ENCODE measurements at regions not wholly inside any gene's neighbourhood (a gene's known extent, or its start where the extent isn't known, plus 50 kb on each side); places are given as distances from the start of the nearest gene placed in this dataset.

- DNase-seq, result no peak
These were observed 51.2 kb upstream of the PCBD1 start for GRCh38 chr10:70939441-70940003.

DNA sequence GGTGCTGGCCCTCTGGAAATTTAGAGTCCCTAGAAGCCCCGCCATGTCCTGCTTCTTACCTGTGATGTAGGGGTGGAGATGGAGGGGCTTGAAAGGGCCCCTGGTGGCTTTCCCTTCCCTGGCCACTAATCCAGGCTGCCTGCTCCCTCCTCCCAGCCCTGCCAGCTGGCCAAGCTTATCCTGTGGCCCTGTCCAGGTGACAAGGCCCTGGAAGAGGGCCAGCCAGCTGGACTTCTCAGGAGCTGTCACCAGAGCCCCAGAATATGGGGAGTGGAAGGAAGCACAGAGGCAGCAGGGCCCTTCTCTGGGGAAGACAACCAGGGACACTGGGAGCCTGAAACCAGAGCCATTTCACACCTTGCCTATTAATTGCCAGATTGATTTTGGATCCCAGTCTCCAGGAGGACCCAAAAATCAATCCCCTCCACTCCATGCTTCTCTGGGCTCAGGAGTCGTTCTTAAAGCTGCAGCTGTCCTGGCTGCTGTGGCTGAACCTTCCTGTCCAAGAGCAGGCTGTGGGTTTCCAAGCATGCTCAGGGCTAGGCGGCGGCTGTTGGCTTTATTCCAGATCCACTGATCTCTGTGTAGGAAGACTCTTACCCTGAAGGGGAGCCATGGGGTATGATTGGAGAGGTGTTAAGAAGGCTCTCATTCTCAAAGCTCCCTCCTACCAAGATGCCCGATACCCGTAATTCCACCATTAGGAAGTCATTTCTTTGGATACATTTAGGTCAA is 52.6 kb upstream of the PCBD1 start:
- DNase-seq, result no peak

DNA sequence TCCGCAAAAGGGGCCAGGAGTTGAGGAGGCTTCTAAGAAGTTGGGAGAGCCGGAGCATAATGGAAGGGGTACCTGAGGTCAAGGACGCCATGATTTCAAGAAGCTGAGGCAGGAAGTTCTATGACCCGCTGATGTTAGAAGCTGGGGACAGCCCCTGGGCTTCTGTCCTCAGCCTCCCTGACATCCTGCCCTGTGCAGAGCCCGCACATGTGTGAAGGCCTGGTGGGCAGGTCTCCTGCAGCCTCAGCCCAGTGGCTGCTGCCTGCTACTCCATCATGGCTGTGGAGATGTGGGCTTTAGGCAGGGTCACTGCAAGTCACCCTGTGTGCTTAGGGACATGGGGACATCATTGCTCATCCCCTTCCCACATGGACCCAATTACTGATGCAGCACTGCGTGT is 53.8 kb upstream of the PCBD1 start:
- DNase-seq, result no peak

DNA sequence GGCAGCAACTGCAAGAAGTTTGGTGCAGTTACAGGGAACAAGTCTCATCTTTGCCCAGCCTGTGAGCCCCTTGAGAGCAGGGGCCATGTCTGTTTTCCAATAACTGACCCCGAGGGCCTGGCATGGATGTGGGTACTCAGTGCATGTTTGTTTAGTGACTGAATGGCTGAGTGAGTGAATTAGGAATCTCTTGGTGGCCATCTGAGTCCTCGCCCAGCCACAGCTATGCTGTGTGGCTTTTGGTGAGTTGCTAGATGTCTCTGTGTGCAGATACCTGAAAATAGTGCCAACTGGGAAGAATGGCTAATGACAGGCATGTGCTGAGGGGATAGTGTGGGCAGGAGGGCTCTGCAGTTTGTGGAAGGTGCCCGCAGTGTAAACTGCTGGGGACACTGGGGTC is 54.4 kb upstream of the PCBD1 start:
- no peak for DNase-seq

- no peak for DNase-seq
These were observed 54.9 kb upstream of the PCBD1 start for GRCh38 chr10:70943249-70943648.

DNA sequence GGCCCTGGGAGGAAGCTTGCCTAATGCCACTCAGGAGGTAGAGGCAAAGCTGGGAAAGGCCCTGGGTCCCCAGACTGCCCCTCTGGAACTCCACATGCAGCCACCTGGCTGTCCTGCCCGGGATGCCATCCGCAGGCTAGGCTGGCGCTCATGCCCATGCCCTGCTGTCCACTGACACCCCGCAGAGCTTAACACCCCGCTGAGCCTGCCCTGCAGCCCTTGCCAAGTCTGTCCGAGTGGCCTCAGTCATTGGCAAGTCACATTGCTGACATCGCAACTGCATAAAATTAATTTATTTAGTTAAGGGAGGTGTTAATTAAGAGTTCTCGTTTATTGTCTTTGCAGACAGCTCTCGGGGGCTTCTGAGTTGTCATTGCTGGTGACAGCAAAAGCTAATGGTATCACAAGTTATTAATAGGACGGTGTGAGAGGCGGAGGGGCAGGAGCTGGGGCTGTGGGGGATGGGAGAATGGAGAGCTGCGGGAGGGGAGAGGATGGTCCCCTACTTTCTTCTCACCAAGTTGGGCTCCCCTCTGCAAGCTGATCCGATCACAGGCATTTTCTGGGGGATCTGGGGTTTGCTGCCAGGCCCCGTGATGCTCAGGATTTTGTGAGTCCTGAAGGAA is 55.6 kb upstream of the PCBD1 start:
- DNase-seq, result no peak

DNA sequence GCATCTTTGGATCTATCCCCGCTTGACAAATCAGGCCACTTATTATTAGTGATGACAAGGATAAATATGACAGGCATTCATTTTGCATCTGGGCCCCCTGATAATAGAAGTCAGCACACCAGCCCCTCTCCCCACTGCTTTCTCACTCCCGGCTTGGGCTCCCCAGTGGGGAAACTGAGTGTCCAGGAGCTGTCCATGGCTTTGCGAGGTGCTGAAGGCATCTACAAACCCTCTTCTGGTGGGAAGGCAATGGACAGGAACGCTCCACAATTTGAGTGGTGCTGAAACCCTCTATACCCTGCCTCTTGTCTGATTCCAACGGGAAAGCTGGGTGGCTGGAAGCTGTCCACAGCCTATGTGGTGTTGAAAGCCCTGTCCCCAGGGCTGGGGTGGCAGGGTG is 61.7 kb upstream of the PCBD1 start:
- no peak for DNase-seq

GRCh38 chr10:70950801-70951200 is 62.4 kb upstream of the PCBD1 start:
- DNase-seq, result no peak

DNA sequence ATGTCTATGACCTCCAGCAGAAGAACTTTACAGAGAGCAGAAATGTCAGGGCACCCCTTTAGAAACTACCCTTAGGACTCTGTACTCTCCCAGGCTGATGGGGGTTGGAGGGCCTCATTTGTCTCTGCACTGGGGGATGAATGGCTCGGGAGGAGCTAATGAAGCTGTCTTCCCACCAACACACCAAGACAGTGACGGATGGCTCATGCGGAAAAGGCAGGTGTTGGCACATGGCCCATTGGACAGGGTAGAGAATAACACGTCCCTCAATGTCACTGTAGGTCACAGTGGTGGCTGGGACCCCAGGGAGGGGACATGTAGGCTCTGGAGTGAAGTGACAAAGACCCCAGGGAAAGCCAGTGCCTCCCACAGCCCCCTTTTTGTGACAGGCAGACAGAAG is 64.0 kb upstream of the PCBD1 start:
- no peak for DNase-seq

- DNase-seq, result no peak
These were observed 64.6 kb upstream of the PCBD1 start for GRCh38 chr10:70952921-70953320.

- no peak for DNase-seq
These were observed 66.2 kb upstream of the PCBD1 start for GRCh38 chr10:70954381-70955176.

DNA sequence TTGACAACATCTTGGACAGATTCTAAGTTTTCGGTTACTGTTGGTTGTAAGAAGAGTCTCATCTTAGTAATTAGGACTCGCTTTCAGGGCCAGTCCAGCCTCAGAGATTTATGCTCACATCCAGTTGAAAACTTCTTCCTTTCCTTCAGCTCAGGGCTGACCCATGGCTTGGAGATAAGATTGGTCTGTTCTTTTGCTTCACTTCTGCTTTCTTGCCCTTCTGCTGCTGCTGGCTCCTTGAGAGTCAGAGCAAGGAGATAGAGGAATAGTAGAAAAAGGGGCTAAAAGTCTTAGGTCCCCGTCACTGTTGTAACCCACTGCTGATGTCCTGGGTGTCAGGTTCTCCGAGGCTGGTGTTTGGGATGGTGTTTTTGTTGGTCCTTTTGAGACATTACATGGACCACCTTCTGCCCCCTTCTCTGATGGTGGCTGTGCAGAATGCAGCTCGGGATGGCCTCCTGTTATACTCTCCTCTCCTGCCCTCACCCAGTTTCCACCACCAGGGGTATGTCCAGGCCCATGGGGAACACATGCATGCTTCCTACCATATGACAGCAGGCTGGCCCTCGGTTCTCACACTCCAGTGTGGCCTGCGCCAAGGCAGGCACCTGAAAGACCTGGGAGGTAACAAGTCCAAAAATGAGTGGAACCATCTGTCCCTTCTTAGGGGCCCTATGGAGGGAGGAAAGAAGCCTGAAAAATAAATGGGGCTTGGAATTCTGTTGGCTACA is 67.8 kb upstream of the PCBD1 start:
- no peak for DNase-seq

- DNase-seq, result no peak
These were observed 70.0 kb upstream of the PCBD1 start for GRCh38 chr10:70958396-70958795.

DNA sequence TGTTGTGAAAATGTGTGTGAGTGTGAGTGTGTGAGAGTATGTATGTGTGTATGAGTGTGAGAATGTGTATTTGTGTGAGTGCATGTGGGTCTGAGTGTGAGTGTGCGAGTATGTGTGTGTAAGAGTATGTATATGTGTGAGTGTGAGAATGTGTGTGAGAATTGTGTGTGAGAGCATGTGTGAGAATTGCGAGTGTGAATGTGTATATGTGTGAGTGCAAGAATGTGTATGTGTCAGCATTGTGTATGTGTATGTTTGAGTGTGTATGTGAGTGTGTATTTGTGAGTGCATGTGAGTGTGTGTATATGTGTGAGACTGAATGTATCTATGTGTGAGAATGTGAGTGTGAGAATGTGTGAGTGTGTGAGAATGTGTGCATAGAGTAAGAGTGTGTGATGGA is 72.0 kb upstream of the PCBD1 start:
- no peak for DNase-seq

GRCh38 chr10:70960783-70961570 is 72.6 kb upstream of the PCBD1 start:
- no peak for DNase-seq

- DNase-seq, result no peak
These were observed 74.3 kb upstream of the PCBD1 start for GRCh38 chr10:70962686-70963085.

DNA sequence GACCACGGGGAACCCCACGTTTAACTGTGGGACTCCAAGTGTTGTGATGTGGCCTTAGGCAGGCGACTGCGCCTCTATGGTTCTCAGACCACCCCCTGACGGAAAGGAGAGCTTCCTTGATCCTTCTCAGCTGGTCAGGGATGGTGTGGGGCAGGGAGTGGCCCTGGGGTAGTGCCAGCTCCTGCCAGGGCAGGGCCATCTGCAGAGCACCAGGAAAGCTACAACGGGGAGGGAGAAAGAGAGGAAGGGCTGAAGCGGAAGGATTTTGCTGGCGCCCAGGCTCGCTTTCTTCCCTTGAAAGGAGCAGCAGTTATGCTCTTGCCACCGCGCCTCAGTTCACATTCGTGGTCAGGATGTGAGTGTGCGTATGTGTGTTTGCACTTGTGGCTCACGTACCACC is 74.9 kb upstream of the PCBD1 start:
- DNase-seq, result no peak

DNA sequence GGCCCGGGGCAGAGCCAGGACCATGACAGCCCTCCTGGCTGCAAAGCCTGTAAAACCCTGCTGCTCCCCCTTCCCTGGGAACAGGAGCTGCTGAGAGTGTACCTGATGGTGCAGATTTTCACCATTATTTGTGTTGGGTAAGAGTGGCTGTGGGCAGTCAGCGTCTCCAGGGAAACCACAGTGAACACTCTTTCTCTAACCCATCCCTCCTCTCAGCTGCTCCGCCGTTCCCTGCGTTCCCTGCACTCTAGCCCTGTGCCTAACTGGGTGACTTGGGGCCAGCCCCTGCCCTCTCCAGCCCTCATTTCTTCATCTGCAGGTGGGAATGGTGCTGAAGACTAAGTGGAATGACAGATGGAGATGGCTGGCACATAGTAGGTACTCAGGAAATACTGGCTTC is 75.9 kb upstream of the PCBD1 start:
- no peak for DNase-seq

- no peak for DNase-seq
These were observed 76.5 kb upstream of the PCBD1 start for GRCh38 chr10:70964881-70965280.

DNA sequence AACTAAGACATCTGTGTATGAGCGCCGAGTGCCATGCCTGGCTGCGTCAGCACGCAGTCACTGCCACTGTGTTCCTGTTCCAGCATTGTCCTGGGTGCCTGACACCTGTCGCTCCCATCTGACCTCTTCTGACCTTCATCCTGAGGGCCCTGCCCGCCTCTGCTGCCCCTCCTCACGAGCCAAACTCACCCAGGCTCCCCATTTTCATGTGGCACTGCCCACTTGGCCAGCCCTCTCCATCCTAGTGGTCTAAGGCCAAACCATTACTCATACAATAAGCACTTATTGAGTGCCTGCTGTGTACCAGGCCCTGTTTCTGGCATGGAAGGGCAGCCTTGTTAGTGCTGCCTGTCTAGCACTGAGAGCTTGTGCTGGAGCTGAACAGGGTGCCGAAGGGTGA is 77.2 kb upstream of the PCBD1 start:
- no peak for DNase-seq

GRCh38 chr10:70966646-70967553 is 78.5 kb upstream of the PCBD1 start:
- DNase-seq, result no peak

All from stimulated activated CD4-positive, alpha-beta T cell treated with anti-CD3 and anti-CD28 coated beads, Interleukin-4, amount 100 ng/mL, for 24 hours (primary cell).